Activated naive CD4-positive, alpha-beta T cell treated with anti-CD3 and anti-CD28 coated beads for 36 hours (primary cell): ENCODE measurements at regions not wholly inside any gene's neighbourhood (a gene's known extent, or its start where the extent isn't known, plus 50 kb on each side); places are given as distances from the start of the nearest gene placed in this dataset.

Experiments used
- CTCF ChIA-PET: fragments of 350-600 bp; sonication (Branson Sonifier 250); formaldehyde crosslinking; loops from one replicate; lab custom pipeline; 2021; ENCODE audit warnings: antibody characterized with exemption; lab: Charles Lee
- DNase-seq: peaks from one replicate; pipeline ENCODE4 v3.0.0-alpha.2; 2020
- H3K27ac Mint-ChIP-seq: one replicate; pipeline ENCODE4 v1.8.0; 2021; ENCODE audit warnings: mild to moderate bottlenecking, mixed read lengths
- H3K27me3 Mint-ChIP-seq: one replicate; pipeline ENCODE4 v1.8.0; 2021; ENCODE audit warnings: low read depth, mixed read lengths
- H3K36me3 Mint-ChIP-seq: one replicate; pipeline ENCODE4 v1.8.0; 2021; ENCODE audit warnings: low read depth, mixed read lengths
- H3K4me1 Mint-ChIP-seq: one replicate; pipeline ENCODE4 v1.8.0; 2021; ENCODE audit warnings: low read depth, mixed read lengths
- H3K4me3 Mint-ChIP-seq: one replicate; pipeline ENCODE4 v1.8.0; 2021; ENCODE audit warnings: mild to moderate bottlenecking, moderate library complexity, mixed read lengths
- H3K9me3 Mint-ChIP-seq: one replicate; pipeline ENCODE4 v1.8.0; 2021; ENCODE audit warnings: mixed read lengths
- intact Hi-C: fragments of 100-400 bp; cut with micrococcal nuclease; formaldehyde crosslinking; loops from one replicate; pipeline ENCODE4 v1.15.1; 2023

DNA sequence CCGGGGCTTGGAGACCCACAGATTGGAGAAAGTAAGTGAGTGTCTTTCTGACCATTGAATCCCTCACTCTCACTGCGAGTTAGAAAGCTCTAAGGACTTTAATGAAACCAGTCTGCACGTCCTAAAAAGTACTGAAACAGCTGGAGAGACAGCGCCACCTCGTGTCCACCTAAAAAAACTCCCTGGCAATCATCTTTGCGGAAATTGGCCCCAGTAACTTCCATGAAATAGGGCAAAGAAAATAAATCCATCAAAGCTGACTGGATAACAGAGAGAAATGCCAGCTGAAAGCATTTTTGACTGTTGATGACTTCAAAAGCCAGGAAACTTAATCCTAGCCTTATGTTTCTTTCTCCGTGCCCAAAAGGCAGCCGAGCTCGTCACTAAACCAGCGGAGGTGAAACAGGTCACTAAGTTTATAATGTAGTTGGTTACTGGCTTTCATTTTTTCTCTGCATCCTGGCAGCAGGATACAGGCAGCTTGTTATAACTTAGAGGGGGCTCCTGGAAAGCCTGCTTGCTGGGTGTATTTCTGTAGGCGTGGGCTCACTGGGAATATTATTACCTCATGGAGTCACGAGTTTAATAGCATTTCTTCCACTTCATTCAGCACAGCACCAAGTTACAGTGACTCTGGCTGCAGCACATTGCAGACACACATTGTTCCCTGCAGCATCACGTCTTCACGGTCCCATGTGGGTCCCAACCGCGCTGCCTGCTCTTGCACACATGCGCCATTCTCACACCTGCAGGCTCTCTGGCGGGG, 266.5 kb downstream of the HRH4 start:
- CTCF ChIA-PET = interaction anchor here (0.5 to 3.0 kb wide), 30 partner anchors 9 to 1096 kb away, joined by 3 to 25 read pairs (median 4); partner anchors contain the start of gene HRH4
- Mint-ChIP-seq H3K27ac (no peak overlapping the region), H3K4me3 (no peak overlapping the region), H3K27me3 (peaks cover 14% of the 10 kb centered on the region), H3K36me3 (no peaks in the 10 kb centered on the region), H3K4me1 (no peaks in the 10 kb centered on the region), H3K9me3 (no peaks in the 10 kb centered on the region)
- peak; percentile 73 for DNase-seq
- intact Hi-C loops = loop anchor here (1.0 to 5.0 kb wide), 6 partner anchors 55 to 368 kb away; no protein-coding TSS in a partner anchor

DNA sequence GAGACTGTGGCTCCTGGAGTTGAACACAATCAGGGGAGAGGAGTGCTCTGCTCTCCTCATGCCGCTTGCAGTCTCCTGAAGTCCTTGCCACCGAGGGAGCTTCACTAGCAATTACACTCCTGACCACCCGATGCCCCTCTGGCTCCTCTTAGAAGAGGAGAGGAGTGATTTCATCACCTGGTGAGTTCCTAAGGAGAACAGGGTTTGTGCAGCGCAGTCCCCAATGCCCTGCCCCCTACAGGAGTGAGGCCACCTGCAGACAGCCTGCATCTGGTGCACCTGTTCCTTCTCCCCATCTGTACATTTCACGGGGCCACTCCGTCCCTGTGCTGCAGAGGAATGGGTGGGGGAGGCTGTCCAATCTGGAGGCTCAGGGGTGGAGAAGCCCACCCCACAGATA, 267.2 kb downstream of the HRH4 start:
- Mint-ChIP-seq H3K27ac (no peak overlapping the region), H3K4me3 (no peak overlapping the region), H3K36me3 (no peaks in the 10 kb centered on the region), H3K27me3 (peaks cover 14% of the 10 kb centered on the region), H3K4me1 (no peaks in the 10 kb centered on the region), H3K9me3 (no peaks in the 10 kb centered on the region)
- intact Hi-C loops = loop anchor here (5.0 kb wide), 1 partner anchor 55 kb away; no protein-coding TSS in a partner anchor
- no peak for DNase-seq
- CTCF ChIA-PET = interaction anchor here (0.6 to 3.0 kb wide), 15 partner anchors 13 to 1600 kb away, joined by 3 to 25 read pairs (median 5); no protein-coding TSS in a partner anchor

DNA sequence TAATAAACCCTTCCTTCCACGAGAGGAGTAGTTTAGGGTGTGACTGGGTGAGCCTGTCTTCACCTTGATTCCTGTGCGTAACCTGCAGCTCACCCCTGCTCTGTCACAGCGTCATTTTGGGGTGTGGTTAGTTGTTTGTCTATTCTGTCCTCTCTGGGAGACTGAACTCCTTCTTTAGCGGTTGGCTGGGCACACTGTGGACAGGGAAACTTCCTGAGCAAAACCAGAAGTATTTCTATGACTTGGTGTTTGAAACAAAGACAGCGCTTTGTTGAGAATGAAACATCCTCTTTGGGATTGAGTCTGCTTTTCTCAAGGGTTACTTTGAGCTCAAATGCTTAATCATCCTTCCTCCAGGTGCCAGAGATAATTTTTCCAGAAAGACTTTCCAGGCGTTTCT, 270.7 kb downstream of the HRH4 start:
- no peaks in the 10 kb centered on the region for H3K36me3 Mint-ChIP-seq
- CTCF ChIA-PET = interaction anchor here (1.1 kb wide), 1 partner anchor 131 kb away, joined by 3 read pairs; no protein-coding TSS in a partner anchor
- H3K27me3 Mint-ChIP-seq = peaks cover 9% of the 10 kb centered on the region

GRCh38 chr18:24731981-24732380, 271.5 kb downstream of the HRH4 start:
- Mint-ChIP-seq H3K4me3 (no peak overlapping the region), H3K9me3 (no peaks in the 10 kb centered on the region), H3K27ac (no peak overlapping the region), H3K36me3 (no peaks in the 10 kb centered on the region), H3K4me1 (no peaks in the 10 kb centered on the region), H3K27me3 (peaks cover 9% of the 10 kb centered on the region)
- intact Hi-C loops = no loop called here
- CTCF ChIA-PET = interaction anchor here (1.1 to 1.2 kb wide), 2 partner anchors 7 to 132 kb away, joined by 3 to 4 read pairs; no protein-coding TSS in a partner anchor
- DNase-seq = no peak

More for the DNA sequence above, 270.7 kb downstream of the HRH4 start:
- Mint-ChIP-seq H3K27ac (no peak overlapping the region), H3K4me3 (no peak overlapping the region), H3K9me3 (no peaks in the 10 kb centered on the region), H3K4me1 (no peaks in the 10 kb centered on the region)
- DNase-seq = no peak
- intact Hi-C loops = no loop called here

GRCh38 chr18:24734058-24734457, 273.6 kb downstream of the HRH4 start:
- Mint-ChIP-seq H3K27ac (no peak overlapping the region), H3K36me3 (no peaks in the 10 kb centered on the region), H3K4me1 (no peaks in the 10 kb centered on the region), H3K4me3 (no peak overlapping the region), H3K9me3 (no peaks in the 10 kb centered on the region), H3K27me3 (peaks cover 4% of the 10 kb centered on the region)
- intact Hi-C loops = no loop called here
- CTCF ChIA-PET = no interaction called here
- peak; percentile 7 for DNase-seq

- Mint-ChIP-seq H3K27me3 (peaks cover 2% of the 10 kb centered on the region), H3K9me3 (no peaks in the 10 kb centered on the region), H3K27ac (no peak overlapping the region), H3K4me1 (no peaks in the 10 kb centered on the region), H3K36me3 (no peaks in the 10 kb centered on the region), H3K4me3 (no peak overlapping the region)
- intact Hi-C loops = no loop called here
- CTCF ChIA-PET = no interaction called here
- no peak for DNase-seq
Measured at GRCh38 chr18:24735624-24736231, 275.3 kb downstream of the HRH4 start.

DNA sequence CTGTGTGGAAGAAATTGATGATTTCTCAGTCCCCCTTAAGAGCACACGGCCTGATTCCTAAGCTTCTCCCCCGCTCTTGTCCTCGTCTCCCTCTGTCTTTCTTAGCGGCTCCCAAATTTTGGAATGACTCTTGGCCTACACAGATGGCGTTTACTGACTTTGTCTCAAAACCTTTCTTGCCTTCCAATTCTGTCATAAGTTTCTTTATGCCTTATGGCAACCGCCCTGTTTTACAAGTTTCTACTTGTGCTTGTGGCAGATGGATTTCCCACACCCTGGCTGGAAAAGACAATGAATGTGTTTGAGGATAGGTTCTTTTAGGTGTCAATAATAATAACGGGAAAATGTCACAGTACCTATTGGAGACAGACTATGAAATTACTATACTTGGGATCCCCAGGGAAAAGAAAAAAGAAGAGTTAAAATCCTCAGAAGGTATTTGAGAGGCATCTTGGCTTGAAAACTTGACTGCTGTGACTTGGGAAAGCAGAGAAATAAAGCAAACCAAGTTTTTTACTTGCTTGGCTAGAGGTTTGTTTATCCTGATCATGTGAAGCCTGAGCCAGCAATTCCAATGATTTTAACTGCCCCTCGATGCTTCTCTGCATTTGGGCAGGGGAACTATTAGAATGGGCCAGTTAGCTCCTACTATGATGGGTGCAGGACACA, 276.4 kb downstream of the HRH4 start:
- Mint-ChIP-seq H3K27me3 (peaks cover 2% of the 10 kb centered on the region), H3K4me1 (no peaks in the 10 kb centered on the region), H3K4me3 (no peak overlapping the region), H3K36me3 (no peaks in the 10 kb centered on the region), H3K27ac (no peak overlapping the region), H3K9me3 (no peaks in the 10 kb centered on the region)
- DNase-seq = no peak
- intact Hi-C loops = no loop called here
- CTCF ChIA-PET = interaction anchor here (1.1 kb wide), 1 partner anchor 248 kb away, joined by 3 read pairs; no protein-coding TSS in a partner anchor

- H3K9me3 Mint-ChIP-seq = no peaks in the 10 kb centered on the region
Measured at GRCh38 chr18:24740829-24741228, 280.4 kb downstream of the HRH4 start.

DNA sequence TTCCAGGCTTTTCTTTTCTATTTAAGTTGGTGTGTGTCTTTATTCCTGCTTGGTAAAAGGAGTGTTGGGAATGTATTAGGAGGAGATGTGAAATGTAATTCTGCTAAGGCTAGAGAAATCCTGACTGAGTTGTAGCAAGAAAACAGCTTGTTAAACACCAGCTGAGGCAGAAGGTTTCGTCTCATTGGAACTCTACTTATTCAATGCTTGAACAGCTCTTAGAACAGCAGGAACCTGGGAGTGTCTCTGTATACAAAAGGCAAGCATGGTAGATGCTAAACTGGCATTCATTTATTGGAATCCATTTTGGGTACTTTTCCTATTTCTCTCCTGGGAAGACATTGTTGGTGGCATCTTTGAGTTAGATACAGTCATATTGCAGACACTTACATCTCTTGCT, 280.9 kb downstream of the HRH4 start:
- CTCF ChIA-PET = interaction anchor here (0.6 to 1.4 kb wide), 3 partner anchors 14 to 1462 kb away, joined by 3 to 7 read pairs (median 5); no protein-coding TSS in a partner anchor
- no peak overlapping the region for H3K4me3 Mint-ChIP-seq
- no peaks in the 10 kb centered on the region for H3K9me3 Mint-ChIP-seq
- DNase-seq = no peak
- intact Hi-C loops = no loop called here
- H3K36me3 Mint-ChIP-seq = no peaks in the 10 kb centered on the region
- no peak overlapping the region for H3K27ac Mint-ChIP-seq
- H3K27me3 Mint-ChIP-seq = peaks cover 2% of the 10 kb centered on the region
- H3K4me1 Mint-ChIP-seq = no peaks in the 10 kb centered on the region

More at GRCh38 chr18:24740829-24741228, 280.4 kb downstream of the HRH4 start:
- DNase-seq = no peak
- CTCF ChIA-PET = interaction anchor here (0.9 to 1.4 kb wide), 2 partner anchors 14 to 141 kb away, joined by 3 to 7 read pairs; no protein-coding TSS in a partner anchor
- H3K4me3 Mint-ChIP-seq = no peak overlapping the region
- H3K36me3 Mint-ChIP-seq = no peaks in the 10 kb centered on the region
- intact Hi-C loops = no loop called here
- peaks cover 2% of the 10 kb centered on the region for H3K27me3 Mint-ChIP-seq
- no peaks in the 10 kb centered on the region for H3K4me1 Mint-ChIP-seq
- no peak overlapping the region for H3K27ac Mint-ChIP-seq

DNA sequence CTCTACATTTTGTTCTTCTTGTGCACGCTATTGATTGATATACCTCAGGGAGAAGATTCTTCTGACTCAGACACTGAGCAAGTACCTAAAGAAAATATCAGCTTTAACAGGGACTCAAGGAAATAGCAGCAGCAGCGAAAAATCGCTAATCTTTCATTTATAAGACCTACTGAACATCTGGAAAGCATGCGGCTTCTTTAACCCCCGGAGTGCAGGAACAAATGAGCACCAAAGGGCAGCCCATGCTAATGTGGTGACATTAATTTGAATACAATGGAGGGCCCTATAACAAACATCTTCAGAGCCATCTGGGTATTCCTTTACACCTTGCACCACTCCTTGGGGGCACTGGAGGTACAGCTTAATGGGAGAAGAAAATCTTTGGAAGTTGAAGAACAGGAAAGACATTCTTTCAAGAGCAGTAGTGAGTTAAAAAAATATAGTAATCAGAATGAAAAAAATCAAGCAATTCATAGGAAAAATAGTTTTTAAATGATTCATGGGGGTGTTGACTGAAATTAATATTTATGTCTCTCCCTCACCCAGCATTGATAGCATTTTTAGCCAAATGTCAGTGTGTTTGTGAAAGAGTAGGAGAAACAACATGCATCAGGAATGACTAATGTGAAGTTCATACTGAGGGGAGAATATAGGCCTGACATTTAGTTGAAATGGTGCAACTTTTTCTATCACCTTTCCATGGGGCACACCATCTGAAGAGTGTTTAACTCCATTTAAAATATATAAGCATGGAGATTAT, 281.7 kb downstream of the HRH4 start:
- no peak for DNase-seq
- intact Hi-C loops = no loop called here
- H3K4me1 Mint-ChIP-seq = no peaks in the 10 kb centered on the region
- H3K4me3 Mint-ChIP-seq = no peak overlapping the region
- no peak overlapping the region for H3K27ac Mint-ChIP-seq
- no peaks in the 10 kb centered on the region for H3K36me3 Mint-ChIP-seq
- CTCF ChIA-PET = interaction anchor here (0.6 to 1.4 kb wide), 4 partner anchors 9 to 1461 kb away, joined by 3 to 7 read pairs (median 4); no protein-coding TSS in a partner anchor
- H3K9me3 Mint-ChIP-seq = no peaks in the 10 kb centered on the region
- peaks cover 2% of the 10 kb centered on the region for H3K27me3 Mint-ChIP-seq

- Mint-ChIP-seq H3K4me3 (no peak overlapping the region), H3K36me3 (no peaks in the 10 kb centered on the region), H3K27ac (no peak overlapping the region), H3K27me3 (peaks cover 3% of the 10 kb centered on the region), H3K4me1 (no peaks in the 10 kb centered on the region), H3K9me3 (no peaks in the 10 kb centered on the region)
- intact Hi-C loops = no loop called here
- DNase-seq = no peak
- CTCF ChIA-PET = interaction anchor here (1.1 kb wide), 1 partner anchor 29 kb away, joined by 3 read pairs; no protein-coding TSS in a partner anchor
Measured at GRCh38 chr18:24754583-24755253, 294.3 kb downstream of the HRH4 start.
